IMR-90 (cell line): ENCODE measurements at regions not wholly inside any gene's neighbourhood (a gene's known extent, or its start where the extent isn't known, plus 50 kb on each side); places are given as distances from the start of the nearest gene placed in this dataset.

ENCODE experiments used
- ATAC-seq: fragments of 200-7000 bp; cut with Tn5 transposase; 2 replicates; pipeline ENCODE4 v1.9.1; 2020; ENCODE audit warnings: low read depth, mild to moderate bottlenecking, moderate library complexity
- BruUV-seq: library from RNA; stranded (reverse); fragments of 400-500 nt; replicated peaks from 2 replicates; lab custom pipeline; 2021; lab: Mats Ljungman, UMichigan
- CTCF ChIA-PET: fragments of 300-600 bp; formaldehyde crosslinking; extraction: SDS; loops from one replicate; lab custom pipeline; 2021; ENCODE audit warnings: antibody characterized with exemption; lab: Yijun Ruan, JAX
- POLR2A ChIA-PET: fragments of 300-600 bp; sonication (Branson Sonifier 250); formaldehyde crosslinking; loops from one replicate; lab custom pipeline; 2022; ENCODE audit warnings: antibody characterized with exemption; ENCODE audit not compliant: unreplicated experiment; lab: Charles Lee
- DNase-seq: peaks from one replicate; pipeline ENCODE4 v3.0.0; 2013
- H2AFZ ChIP-seq: replicated peaks from 2 replicates; pipeline ENCODE3; 2013; ENCODE audit warnings: low read length, mild to moderate bottlenecking; ENCODE audit not compliant: poor library complexity
- H2AK5ac ChIP-seq: 2 replicates; pipeline ENCODE4 v1.6.1; 2013; ENCODE audit warnings: low read depth, low read length, inconsistent platforms
- H2AK9ac ChIP-seq: replicated peaks from 2 replicates; pipeline ENCODE3; 2013; ENCODE audit warnings: mild to moderate bottlenecking, low read depth, low read length, moderate library complexity; ENCODE audit not compliant: poor library complexity
- H2BK120ac ChIP-seq: 2 replicates; pipeline ENCODE4 v1.6.1; 2013; ENCODE audit warnings: low read depth, low read length, inconsistent platforms
- H2BK15ac ChIP-seq: 3 replicates; pipeline ENCODE4 v1.6.1; 2013; ENCODE audit warnings: low read depth, low read length, inconsistent platforms
- H2BK20ac ChIP-seq: 2 replicates; pipeline ENCODE4 v1.6.1; 2013; ENCODE audit warnings: low read depth, mild to moderate bottlenecking, inconsistent platforms, low read length, moderate library complexity
- H2BK5ac ChIP-seq: 2 replicates; pipeline ENCODE4 v1.6.1; 2013; ENCODE audit warnings: mild to moderate bottlenecking, low read depth, low read length, inconsistent platforms; ENCODE audit not compliant: poor library complexity, severe bottlenecking
- H3K14ac ChIP-seq: replicated peaks from 2 replicates; pipeline ENCODE4 v1.6.1; 2013; ENCODE audit warnings: low read depth, low read length, inconsistent platforms
- H3K18ac ChIP-seq: 2 replicates; pipeline ENCODE4 v1.6.1; 2013; ENCODE audit warnings: low read depth, low read length, control low read depth
- H3K23ac ChIP-seq: 2 replicates; pipeline ENCODE4 v1.6.1; 2013; ENCODE audit warnings: low read depth, low read length, inconsistent platforms
- H3K27ac ChIP-seq: 2 replicates; pipeline ENCODE4 v1.5.1; 2013; ENCODE audit warnings: mild to moderate bottlenecking, control low read depth, low read length; ENCODE audit not compliant: insufficient read depth
- H3K27me3 ChIP-seq: 2 replicates; pipeline ENCODE4 v1.6.1; 2013; ENCODE audit warnings: low read length; ENCODE audit not compliant: control insufficient read depth, insufficient read depth
- H3K36me3 ChIP-seq: 2 replicates; pipeline ENCODE4 v1.6.1; 2013; ENCODE audit warnings: low read length, mixed read lengths; ENCODE audit not compliant: control insufficient read depth, insufficient read depth
- H3K4ac ChIP-seq: 2 replicates; pipeline ENCODE4 v1.6.1; 2013; ENCODE audit warnings: low read depth, low read length, inconsistent platforms
- H3K4me1 ChIP-seq: 2 replicates; pipeline ENCODE4 v1.6.1; 2013; ENCODE audit warnings: low read length, mixed read lengths; ENCODE audit not compliant: control insufficient read depth, insufficient read depth
- H3K4me2 ChIP-seq: 2 replicates; pipeline ENCODE4 v1.6.1; 2013; ENCODE audit warnings: low read depth, mild to moderate bottlenecking, control low read depth, low read length, moderate library complexity
- H3K4me3 ChIP-seq: 2 replicates; pipeline ENCODE4 v1.5.1; 2013; ENCODE audit warnings: low read depth, mild to moderate bottlenecking, control low read depth, low read length, moderate library complexity; ENCODE audit not compliant: insufficient read depth
- H3K56ac ChIP-seq: 2 replicates; pipeline ENCODE4 v1.6.1; 2013; ENCODE audit warnings: low read length, inconsistent platforms; ENCODE audit not compliant: insufficient read depth; ENCODE audit errors: extremely low read depth
- H3K79me1 ChIP-seq, 2 experiments: 2 replicates each; pipeline ENCODE4 v1.6.1; 2013; ENCODE audit warnings: low read length in 2 of 2, inconsistent platforms in 1 of 2, low read depth in 1 of 2
- H3K9ac ChIP-seq: 2 replicates; pipeline ENCODE4 v1.6.1; 2013; ENCODE audit warnings: low read depth, low read length, control low read depth
- H3K9me1 ChIP-seq: 2 replicates; pipeline ENCODE4 v1.6.1; 2013; ENCODE audit warnings: low read length, inconsistent platforms; ENCODE audit not compliant: insufficient read depth
- H3K9me3 ChIP-seq: 2 replicates; pipeline ENCODE4 v1.6.1; 2013; ENCODE audit warnings: low read length; ENCODE audit not compliant: control insufficient read depth, insufficient read depth
- H4K20me1 ChIP-seq: 2 replicates; pipeline ENCODE4 v1.6.1; 2013; ENCODE audit warnings: low read length, inconsistent platforms; ENCODE audit not compliant: insufficient read depth
- H4K5ac ChIP-seq: 2 replicates; pipeline ENCODE4 v1.6.1; 2013; ENCODE audit warnings: mild to moderate bottlenecking, low read depth, low read length, control low read depth
- H4K8ac ChIP-seq, 2 experiments: 2 replicates each; pipeline ENCODE4 v1.6.1; 2013; ENCODE audit warnings: low read depth in 2 of 2, low read length in 2 of 2, control low read depth in 1 of 2, inconsistent platforms in 1 of 2
- H4K91ac ChIP-seq: 2 replicates; pipeline ENCODE4 v1.6.1; 2013; ENCODE audit warnings: low read depth, low read length, inconsistent platforms; ENCODE audit not compliant: insufficient read depth
- CEBPB ChIP-seq: IDR thresholded peaks from 2 replicates; pipeline ENCODE4 v1.6.1; 2012; ENCODE audit warnings: low read depth, low read length, improper control_type of control experiment
- CHD1 ChIP-seq: IDR thresholded peaks from 2 replicates; pipeline ENCODE4 v1.6.1; 2012; ENCODE audit warnings: low read depth, low read length, improper control_type of control experiment
- MAFK ChIP-seq: IDR thresholded peaks from 2 replicates; pipeline ENCODE4 v1.6.1; 2012; ENCODE audit warnings: low read depth, low read length, improper control_type of control experiment
- MAZ ChIP-seq: IDR thresholded peaks from 2 replicates; pipeline ENCODE4 v1.6.1; 2012; ENCODE audit warnings: low read depth, mild to moderate bottlenecking, low read length, improper control_type of control experiment, moderate library complexity, borderline replicate concordance
- POLR2A ChIP-seq: IDR thresholded peaks from 2 replicates; pipeline ENCODE4 v1.6.1; 2012; ENCODE audit warnings: mild to moderate bottlenecking, low read depth, low read length
- SMC3 ChIP-seq: fragments of 150-350 bp; IDR thresholded peaks from 2 replicates; pipeline ENCODE4 v1.6.1; 2016; ENCODE audit warnings: low read depth, mild to moderate bottlenecking, antibody characterized with exemption, low read length, moderate library complexity
- WGBS, 2 experiments: methylation state at CpG; one replicate each; pipeline versions ENCODE4 v1.1.5 to v1.1.7; 2013; ENCODE audit warnings: missing lambda C conversion rate in 2 of 2; ENCODE audit not compliant: insufficient read length in 1 of 2; ENCODE audit errors: extremely low coverage in 2 of 2; 5-methylcytosine and 5-hydroxymethylcytosine counted together
- dilution Hi-C: fragments of 300-500 bp; cut with HindIII; formaldehyde crosslinking; loops from one replicate; pipeline ENCODE4 v1.14.3; 2018; ENCODE audit warnings: low sequenced_read_pairs; ENCODE audit not compliant: unreplicated experiment
- in situ Hi-C: fragments of 300-500 bp; cut with MboI; formaldehyde crosslinking; loops from 3 replicates; pipeline ENCODE4 v1.14.3; 2019; ENCODE audit warnings: low sequenced_read_pairs, inconsistent platforms, mixed read lengths
- intact Hi-C: fragments of 100-400 bp; cut with micrococcal nuclease; formaldehyde crosslinking; loops from 2 replicates; pipeline ENCODE4 v1.10.0; 2022
- TF ChIP-seq, protein P1 (sequence below): conservative IDR thresholded peaks from 2 replicates; pipeline ENCODE4 v1.5.1; 2012; ENCODE audit warnings: mild to moderate bottlenecking, low read depth, low read length, improper control_type of control experiment

DNA sequence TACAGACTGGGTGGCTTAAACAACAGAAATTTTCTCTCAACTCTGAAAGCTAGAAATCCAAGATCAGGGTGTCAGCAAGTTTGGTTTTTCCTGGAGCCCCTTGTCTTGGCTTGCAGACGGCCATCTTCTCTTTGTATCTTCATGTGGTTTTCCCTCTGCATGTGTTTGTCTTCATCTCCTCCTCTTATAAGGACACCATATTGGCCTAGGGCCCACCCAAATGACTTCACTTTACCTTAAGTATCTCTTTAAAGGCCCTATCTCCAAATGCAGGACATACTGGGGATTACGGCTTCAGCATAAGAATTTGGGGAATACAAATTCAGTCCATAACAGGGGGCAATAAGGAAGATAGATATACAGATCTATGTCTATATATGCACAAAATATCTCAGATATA is 187.9 kb downstream of the MTCL1 start:
- Histone ChIP-seq H3K79me1 (no peaks in the 10 kb centered on the region), H2BK5ac (no peak overlapping the region), H3K4me3 (no peak overlapping the region), H3K9me1 (peaks cover 2% of the 10 kb centered on the region), H2BK15ac (peak overlapping the region; percentile 41; the same call in 1 of the 3 replicates), H3K14ac (0 out of 2 replicates have a peak overlapping the region, but pooled peaks have one; percentile 13), H4K91ac (0 out of 2 replicates have a peak overlapping the region, but pooled peaks have one; percentile 33), H4K8ac (0 out of 4 replicates have a peak overlapping the region, but pooled peaks of 1 of the 2 experiments have one; percentile 14), H3K4me1 (peaks cover 10% of the 10 kb centered on the region; the same call in 1 of the 2 replicates), H3K9ac (no peak overlapping the region), H4K20me1 (no peaks in the 10 kb centered on the region), H3K18ac (peak overlapping the region; percentile 26; the same call in 1 of the 2 replicates), H3K4ac (peak overlapping the region; percentile 65; the same call in 1 of the 2 replicates), H3K9me3 (peaks cover 7% of the 10 kb centered on the region), H2BK20ac (peak overlapping the region; percentile 78), H3K27me3 (no peaks in the 10 kb centered on the region), H2AK9ac (no peak overlapping the region), H3K36me3 (no peaks in the 10 kb centered on the region), H4K5ac (no peak overlapping the region; the same call in 1 of the 2 replicates), H3K27ac (no peak overlapping the region), H2AFZ (no peak overlapping the region), H3K4me2 (no peak overlapping the region), H3K23ac (no peak overlapping the region), H2AK5ac (no peak overlapping the region), H3K56ac (no peak overlapping the region), H2BK120ac (peak overlapping the region; percentile 3)
- CTCF ChIA-PET = no interaction called here
- dilution Hi-C loops = no loop called here
- intact Hi-C loops = loop anchor here (5.0 kb wide), 1 partner anchor 146 kb away; no protein-coding TSS in a partner anchor
- DNase-seq (no peak), ATAC-seq (no peak)
- POLR2A ChIA-PET = no interaction called here
- in situ Hi-C loops = no loop called here
- TF ChIP-seq, protein P1, sequence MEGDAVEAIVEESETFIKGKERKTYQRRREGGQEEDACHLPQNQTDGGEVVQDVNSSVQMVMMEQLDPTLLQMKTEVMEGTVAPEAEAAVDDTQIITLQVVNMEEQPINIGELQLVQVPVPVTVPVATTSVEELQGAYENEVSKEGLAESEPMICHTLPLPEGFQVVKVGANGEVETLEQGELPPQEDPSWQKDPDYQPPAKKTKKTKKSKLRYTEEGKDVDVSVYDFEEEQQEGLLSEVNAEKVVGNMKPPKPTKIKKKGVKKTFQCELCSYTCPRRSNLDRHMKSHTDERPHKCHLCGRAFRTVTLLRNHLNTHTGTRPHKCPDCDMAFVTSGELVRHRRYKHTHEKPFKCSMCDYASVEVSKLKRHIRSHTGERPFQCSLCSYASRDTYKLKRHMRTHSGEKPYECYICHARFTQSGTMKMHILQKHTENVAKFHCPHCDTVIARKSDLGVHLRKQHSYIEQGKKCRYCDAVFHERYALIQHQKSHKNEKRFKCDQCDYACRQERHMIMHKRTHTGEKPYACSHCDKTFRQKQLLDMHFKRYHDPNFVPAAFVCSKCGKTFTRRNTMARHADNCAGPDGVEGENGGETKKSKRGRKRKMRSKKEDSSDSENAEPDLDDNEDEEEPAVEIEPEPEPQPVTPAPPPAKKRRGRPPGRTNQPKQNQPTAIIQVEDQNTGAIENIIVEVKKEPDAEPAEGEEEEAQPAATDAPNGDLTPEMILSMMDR = no peak
- TF ChIP-seq MAFK = no peak
- no peak for TF ChIP-seq CEBPB
- no peak for TF ChIP-seq MAZ
- no peak for TF ChIP-seq SMC3
- TF ChIP-seq CHD1 = no peak
- no peak for TF ChIP-seq POLR2A
- no TSS peak for BruUV-seq
- 100% methylated on average over 1 of the region's 2 CpGs; no CpG with 5 or more reads in 1 of the 2 experiments for WGBS, 2 experiments
